GM23338 (cell line): ENCODE measurements at regions not wholly inside any gene's neighbourhood (a gene's known extent, or its start where the extent isn't known, plus 50 kb on each side); places are given as distances from the start of the nearest gene placed in this dataset.

Experiments
- ATAC-seq: fragments of 200-7000 bp; cut with Tn5 transposase; 3 replicates; pipeline ENCODE4 v1.9.1; 2020
- DNase-seq: peaks from one replicate; pipeline ENCODE4 v3.0.0-alpha.2; 2015; ENCODE audit warnings: low spot score
- H2AFZ ChIP-seq: fragments of 200-600 bp; sonication (generic); 2 replicates; pipeline ENCODE4 v1.8.0; 2016; ENCODE audit warnings: antibody characterized with exemption, mild to moderate bottlenecking, moderate library complexity
- H3F3A ChIP-seq: fragments of 200-600 bp; sonication (generic); replicated peaks from 2 replicates; pipeline ENCODE4 v1.8.0; 2017; ENCODE audit warnings: antibody characterized with exemption, mixed run types, low read depth
- H3K27ac ChIP-seq: fragments of 200-600 bp; sonication (generic); 2 replicates; pipeline ENCODE4 v1.6.1; 2016; ENCODE audit warnings: low read depth
- H3K27me3 ChIP-seq: fragments of 200-600 bp; sonication (generic); 2 replicates; pipeline ENCODE4 v1.8.0; 2016; ENCODE audit warnings: mild to moderate bottlenecking, mixed run types, moderate library complexity; ENCODE audit not compliant: insufficient read depth
- H3K36me3 ChIP-seq: fragments of 200-600 bp; sonication (generic); 2 replicates; pipeline ENCODE4 v1.8.0; 2016; ENCODE audit warnings: mild to moderate bottlenecking; ENCODE audit not compliant: insufficient read depth
- H3K4me1 ChIP-seq: fragments of 200-600 bp; sonication (generic); 2 replicates; pipeline ENCODE4 v1.8.0; 2016; ENCODE audit warnings: mild to moderate bottlenecking, moderate library complexity; ENCODE audit not compliant: insufficient read depth
- H3K4me2 ChIP-seq: fragments of 200-600 bp; sonication (generic); 2 replicates; pipeline ENCODE4 v1.7.1; 2017; ENCODE audit warnings: mixed run types
- H3K4me3 ChIP-seq: fragments of 200-600 bp; sonication (generic); 2 replicates; pipeline ENCODE4 v1.6.1; 2016; ENCODE audit warnings: mixed run types
- H3K79me2 ChIP-seq: fragments of 200-600 bp; sonication (generic); replicated peaks from 2 replicates; pipeline ENCODE4 v1.8.0; 2017; ENCODE audit warnings: mild to moderate bottlenecking; ENCODE audit not compliant: insufficient read depth
- H3K9me2 ChIP-seq: fragments of 200-600 bp; sonication (generic); 2 replicates; pipeline ENCODE4 v1.8.0; 2017; ENCODE audit not compliant: insufficient read depth
- H4K20me1 ChIP-seq: fragments of 200-600 bp; sonication (generic); replicated peaks from 2 replicates; pipeline ENCODE4 v1.8.0; 2017; ENCODE audit warnings: mild to moderate bottlenecking; ENCODE audit not compliant: insufficient read depth
- H3K27ac Mint-ChIP-seq: 2 replicates; pipeline ENCODE4 v1.8.0; 2020; ENCODE audit warnings: inconsistent platforms, mild to moderate bottlenecking, moderate library complexity, mixed read lengths
- H3K27me3 Mint-ChIP-seq: 3 replicates; pipeline ENCODE4 v1.8.0; 2022; ENCODE audit warnings: low read depth, mild to moderate bottlenecking, moderate library complexity, mixed read lengths, inconsistent platforms; ENCODE audit not compliant: insufficient read depth, poor library complexity
- H3K36me3 Mint-ChIP-seq: 3 replicates; pipeline ENCODE4 v1.8.0; 2021; ENCODE audit warnings: low read depth, mild to moderate bottlenecking, inconsistent platforms, moderate library complexity, mixed read lengths
- H3K4me1 Mint-ChIP-seq: 3 replicates; pipeline ENCODE4 v1.8.0; 2020; ENCODE audit warnings: mild to moderate bottlenecking, inconsistent platforms, mixed read lengths
- H3K4me3 Mint-ChIP-seq: 3 replicates; pipeline ENCODE4 v1.8.0; 2021; ENCODE audit warnings: moderate library complexity, mild to moderate bottlenecking, inconsistent platforms, mixed read lengths
- H3K9me3 Mint-ChIP-seq: 3 replicates; pipeline ENCODE4 v1.8.0; 2020; ENCODE audit warnings: moderate library complexity, mild to moderate bottlenecking, inconsistent platforms, mixed read lengths
- CREB1 ChIP-seq: fragments of 250-450 bp; sonication (Bioruptor Pico); IDR thresholded peaks from 2 replicates; pipeline ENCODE4 v1.5.0; 2020; ENCODE audit warnings: low read depth, mild to moderate bottlenecking, moderate library complexity
- CTCF ChIP-seq, 2 experiments: fragments of 200-600 bp in 1 of 2; sonication (generic) in 1 of 2; conservative IDR thresholded peaks; 2 replicates each; pipeline versions ENCODE4 v1.5.1 to v1.6.1; 2016 to 2017; ENCODE audit warnings: antibody characterized with exemption in 2 of 2, low read depth in 2 of 2, mild to moderate bottlenecking in 2 of 2, moderate library complexity in 1 of 2
- ETS1 ChIP-seq: IDR thresholded peaks from 2 replicates; pipeline ENCODE4 v1.6.1; 2016; ENCODE audit warnings: antibody characterized with exemption
- EZH2 ChIP-seq: fragments of 200-600 bp; sonication (generic); IDR thresholded peaks from one replicate; pipeline ENCODE4 v1.8.0; 2017; ENCODE audit warnings: antibody characterized with exemption, mild to moderate bottlenecking, low read depth; ENCODE audit not compliant: unreplicated experiment
- EZH2phosphoT487 ChIP-seq: fragments of 200-600 bp; sonication (generic); IDR thresholded peaks from one replicate; pipeline ENCODE4 v1.8.1; 2018; ENCODE audit warnings: antibody characterized with exemption; ENCODE audit not compliant: unreplicated experiment
- JUNB ChIP-seq: IDR thresholded peaks from one replicate; pipeline ENCODE4 v1.6.1; 2016; ENCODE audit warnings: antibody characterized with exemption; ENCODE audit not compliant: unreplicated experiment
- NANOG ChIP-seq: IDR thresholded peaks from 2 replicates; pipeline ENCODE4 v1.6.1; 2016; ENCODE audit warnings: antibody characterized with exemption, borderline replicate concordance
- POLR2AphosphoS5 ChIP-seq: IDR thresholded peaks from 2 replicates; pipeline ENCODE4 v1.6.1; 2016; ENCODE audit warnings: antibody characterized with exemption, low read depth
- REST ChIP-seq: IDR thresholded peaks from one replicate; pipeline ENCODE4 v1.6.1; 2018; ENCODE audit warnings: antibody characterized with exemption; ENCODE audit not compliant: unreplicated experiment
- STAT1 ChIP-seq: IDR thresholded peaks from one replicate; pipeline ENCODE4 v1.6.1; 2016; ENCODE audit warnings: antibody characterized with exemption; ENCODE audit not compliant: unreplicated experiment
- ZNF114 ChIP-seq: fragments of 250-450 bp; sonication (Bioruptor Pico); IDR thresholded peaks from 2 replicates; pipeline ENCODE4 v1.5.0; 2020; ENCODE audit warnings: mild to moderate bottlenecking, moderate library complexity
- ZNF331 ChIP-seq: fragments of 250-450 bp; sonication (Bioruptor Pico); IDR thresholded peaks from 2 replicates; pipeline ENCODE4 v1.5.0; 2020; ENCODE audit warnings: low read depth, mild to moderate bottlenecking, moderate library complexity
- TF ChIP-seq, protein P1 (sequence below): fragments of 250-450 bp; sonication (Bioruptor Pico); IDR thresholded peaks from 2 replicates; pipeline ENCODE4 v1.5.0; 2020; ENCODE audit warnings: mild to moderate bottlenecking, moderate library complexity

DNA sequence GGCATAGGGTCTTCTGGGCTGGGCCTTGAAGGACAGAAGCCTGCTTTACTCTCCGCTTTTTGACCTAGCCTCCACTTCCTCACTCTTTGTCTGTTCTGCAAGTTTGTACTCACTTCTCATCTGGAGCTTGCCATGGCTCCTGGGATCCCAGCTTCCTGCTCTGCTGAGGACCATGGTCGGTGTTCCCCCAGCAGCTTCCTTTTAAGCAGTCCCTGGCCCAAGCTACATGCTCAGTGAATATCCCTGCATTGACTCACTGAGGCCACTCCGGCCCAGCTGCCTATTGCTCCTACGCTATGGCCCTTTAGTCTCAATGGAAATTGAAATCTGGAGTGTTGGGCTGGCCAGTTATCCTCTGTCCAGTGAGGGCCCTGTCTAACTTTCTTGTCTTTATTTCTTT lies 427.7 kb downstream of the RPS24 start:
- DNase-seq (no peak), ATAC-seq (no peak)
- no peak overlapping the region for H3K4me3 Mint-ChIP-seq

More for the DNA sequence above, 427.7 kb downstream of the RPS24 start:
- Histone ChIP-seq H3K36me3 (no peaks in the 10 kb centered on the region), H3K4me2 (no peak overlapping the region), H3K9me2 (no peaks in the 10 kb centered on the region), H3F3A (no peaks in the 10 kb centered on the region), H3K27ac (no peak overlapping the region), H3K4me3 (no peak overlapping the region), H3K4me1 (0 out of 2 replicates have a peak, but pooled peaks cover 3% of the 10 kb centered on the region), H4K20me1 (no peaks in the 10 kb centered on the region), H2AFZ (no peak overlapping the region), H3K79me2 (no peaks in the 10 kb centered on the region), H3K27me3 (no peaks in the 10 kb centered on the region)
- TF ChIP-seq EZH2, result no peak
- no peak for TF ChIP-seq ZNF114 (CRISPR knock-in tag)
- TF ChIP-seq, protein P1, sequence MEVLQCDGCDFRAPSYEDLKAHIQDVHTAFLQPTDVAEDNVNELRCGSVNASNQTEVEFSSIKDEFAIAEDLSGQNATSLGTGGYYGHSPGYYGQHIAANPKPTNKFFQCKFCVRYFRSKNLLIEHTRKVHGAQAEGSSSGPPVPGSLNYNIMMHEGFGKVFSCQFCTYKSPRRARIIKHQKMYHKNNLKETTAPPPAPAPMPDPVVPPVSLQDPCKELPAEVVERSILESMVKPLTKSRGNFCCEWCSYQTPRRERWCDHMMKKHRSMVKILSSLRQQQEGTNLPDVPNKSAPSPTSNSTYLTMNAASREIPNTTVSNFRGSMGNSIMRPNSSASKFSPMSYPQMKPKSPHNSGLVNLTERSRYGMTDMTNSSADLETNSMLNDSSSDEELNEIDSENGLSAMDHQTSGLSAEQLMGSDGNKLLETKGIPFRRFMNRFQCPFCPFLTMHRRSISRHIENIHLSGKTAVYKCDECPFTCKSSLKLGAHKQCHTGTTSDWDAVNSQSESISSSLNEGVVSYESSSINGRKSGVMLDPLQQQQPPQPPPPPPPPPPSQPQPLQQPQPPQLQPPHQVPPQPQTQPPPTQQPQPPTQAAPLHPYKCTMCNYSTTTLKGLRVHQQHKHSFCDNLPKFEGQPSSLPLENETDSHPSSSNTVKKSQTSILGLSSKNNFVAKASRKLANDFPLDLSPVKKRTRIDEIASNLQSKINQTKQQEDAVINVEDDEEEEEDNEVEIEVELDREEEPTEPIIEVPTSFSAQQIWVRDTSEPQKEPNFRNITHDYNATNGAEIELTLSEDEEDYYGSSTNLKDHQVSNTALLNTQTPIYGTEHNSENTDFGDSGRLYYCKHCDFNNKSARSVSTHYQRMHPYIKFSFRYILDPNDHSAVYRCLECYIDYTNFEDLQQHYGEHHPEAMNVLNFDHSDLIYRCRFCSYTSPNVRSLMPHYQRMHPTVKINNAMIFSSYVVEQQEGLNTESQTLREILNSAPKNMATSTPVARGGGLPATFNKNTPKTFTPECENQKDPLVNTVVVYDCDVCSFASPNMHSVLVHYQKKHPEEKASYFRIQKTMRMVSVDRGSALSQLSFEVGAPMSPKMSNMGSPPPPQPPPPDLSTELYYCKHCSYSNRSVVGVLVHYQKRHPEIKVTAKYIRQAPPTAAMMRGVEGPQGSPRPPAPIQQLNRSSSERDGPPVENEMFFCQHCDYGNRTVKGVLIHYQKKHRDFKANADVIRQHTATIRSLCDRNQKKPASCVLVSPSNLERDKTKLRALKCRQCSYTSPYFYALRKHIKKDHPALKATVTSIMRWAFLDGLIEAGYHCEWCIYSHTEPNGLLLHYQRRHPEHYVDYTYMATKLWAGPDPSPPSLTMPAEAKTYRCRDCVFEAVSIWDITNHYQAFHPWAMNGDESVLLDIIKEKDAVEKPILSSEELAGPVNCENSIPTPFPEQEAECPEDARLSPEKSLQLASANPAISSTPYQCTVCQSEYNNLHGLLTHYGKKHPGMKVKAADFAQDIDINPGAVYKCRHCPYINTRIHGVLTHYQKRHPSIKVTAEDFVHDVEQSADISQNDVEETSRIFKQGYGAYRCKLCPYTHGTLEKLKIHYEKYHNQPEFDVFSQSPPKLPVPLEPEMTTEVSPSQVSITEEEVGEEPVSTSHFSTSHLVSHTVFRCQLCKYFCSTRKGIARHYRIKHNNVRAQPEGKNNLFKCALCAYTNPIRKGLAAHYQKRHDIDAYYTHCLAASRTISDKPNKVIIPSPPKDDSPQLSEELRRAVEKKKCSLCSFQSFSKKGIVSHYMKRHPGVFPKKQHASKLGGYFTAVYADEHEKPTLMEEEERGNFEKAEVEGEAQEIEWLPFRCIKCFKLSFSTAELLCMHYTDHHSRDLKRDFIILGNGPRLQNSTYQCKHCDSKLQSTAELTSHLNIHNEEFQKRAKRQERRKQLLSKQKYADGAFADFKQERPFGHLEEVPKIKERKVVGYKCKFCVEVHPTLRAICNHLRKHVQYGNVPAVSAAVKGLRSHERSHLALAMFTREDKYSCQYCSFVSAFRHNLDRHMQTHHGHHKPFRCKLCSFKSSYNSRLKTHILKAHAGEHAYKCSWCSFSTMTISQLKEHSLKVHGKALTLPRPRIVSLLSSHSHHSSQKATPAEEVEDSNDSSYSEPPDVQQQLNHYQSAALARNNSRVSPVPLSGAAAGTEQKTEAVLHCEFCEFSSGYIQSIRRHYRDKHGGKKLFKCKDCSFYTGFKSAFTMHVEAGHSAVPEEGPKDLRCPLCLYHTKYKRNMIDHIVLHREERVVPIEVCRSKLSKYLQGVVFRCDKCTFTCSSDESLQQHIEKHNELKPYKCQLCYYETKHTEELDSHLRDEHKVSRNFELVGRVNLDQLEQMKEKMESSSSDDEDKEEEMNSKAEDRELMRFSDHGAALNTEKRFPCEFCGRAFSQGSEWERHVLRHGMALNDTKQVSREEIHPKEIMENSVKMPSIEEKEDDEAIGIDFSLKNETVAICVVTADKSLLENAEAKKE, result no peak
- TF ChIP-seq ETS1, result no peak
- TF ChIP-seq JUNB, result no peak
- TF ChIP-seq EZH2phosphoT487, result no peak
- TF ChIP-seq REST, result no peak
- no peak for TF ChIP-seq POLR2AphosphoS5
- TF ChIP-seq STAT1, result no peak
- no peak for TF ChIP-seq CREB1 (CRISPR knock-in tag)
- no peak for TF ChIP-seq CTCF (conservative IDR thresholded peaks at IDR 0.05; ENCODE audit: low read depth in 2 of 2)
- TF ChIP-seq NANOG, result no peak
- TF ChIP-seq ZNF331 (CRISPR knock-in tag), result no peak
- Mint-ChIP-seq H3K27ac (no peak overlapping the region), H3K27me3 (peaks cover 7% of the 10 kb centered on the region), H3K9me3 (no peaks in the 10 kb centered on the region), H3K4me1 (peaks cover 14% of the 10 kb centered on the region), H3K36me3 (no peaks in the 10 kb centered on the region; the same call in 2 of the 3 replicates)
